ENCODE measurements at regions not wholly inside any gene's neighbourhood (a gene's known extent, or its start where the extent isn't known, plus 50 kb on each side); places are given as distances from the start of the nearest gene placed in this dataset.

DNA sequence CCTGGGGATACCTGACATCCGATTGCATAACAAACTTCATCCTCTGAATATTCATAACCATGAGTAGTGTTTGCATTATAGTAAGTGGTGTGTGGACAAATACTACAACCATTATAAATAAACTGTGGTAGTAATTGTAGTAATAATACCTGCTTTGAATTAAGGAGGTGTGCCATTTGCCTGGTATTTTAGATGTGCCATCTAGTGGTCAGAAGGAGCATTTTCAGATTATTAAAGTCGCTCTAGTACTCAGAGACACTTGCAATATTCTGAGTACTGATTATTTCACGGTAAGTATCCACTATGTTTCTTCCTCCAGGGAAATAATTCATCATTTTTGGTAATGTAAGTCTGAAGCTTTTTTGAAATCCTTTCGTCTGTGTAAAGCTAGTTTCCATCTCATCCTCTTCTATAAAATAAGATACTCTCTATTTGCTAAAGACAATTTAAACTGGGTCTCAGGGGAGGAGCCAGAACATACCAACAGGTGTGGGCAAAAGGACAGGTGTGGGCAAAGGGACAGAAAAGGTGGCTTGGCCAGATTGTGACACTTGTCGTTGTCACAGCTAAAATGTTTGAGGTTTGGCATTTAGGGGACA, 115.3 kb upstream of the WDR11 start:
- peak; percentile 2 for DNase-seq (ENCODE audit: low read depth)
- TF ChIP-seq, protein P1, sequence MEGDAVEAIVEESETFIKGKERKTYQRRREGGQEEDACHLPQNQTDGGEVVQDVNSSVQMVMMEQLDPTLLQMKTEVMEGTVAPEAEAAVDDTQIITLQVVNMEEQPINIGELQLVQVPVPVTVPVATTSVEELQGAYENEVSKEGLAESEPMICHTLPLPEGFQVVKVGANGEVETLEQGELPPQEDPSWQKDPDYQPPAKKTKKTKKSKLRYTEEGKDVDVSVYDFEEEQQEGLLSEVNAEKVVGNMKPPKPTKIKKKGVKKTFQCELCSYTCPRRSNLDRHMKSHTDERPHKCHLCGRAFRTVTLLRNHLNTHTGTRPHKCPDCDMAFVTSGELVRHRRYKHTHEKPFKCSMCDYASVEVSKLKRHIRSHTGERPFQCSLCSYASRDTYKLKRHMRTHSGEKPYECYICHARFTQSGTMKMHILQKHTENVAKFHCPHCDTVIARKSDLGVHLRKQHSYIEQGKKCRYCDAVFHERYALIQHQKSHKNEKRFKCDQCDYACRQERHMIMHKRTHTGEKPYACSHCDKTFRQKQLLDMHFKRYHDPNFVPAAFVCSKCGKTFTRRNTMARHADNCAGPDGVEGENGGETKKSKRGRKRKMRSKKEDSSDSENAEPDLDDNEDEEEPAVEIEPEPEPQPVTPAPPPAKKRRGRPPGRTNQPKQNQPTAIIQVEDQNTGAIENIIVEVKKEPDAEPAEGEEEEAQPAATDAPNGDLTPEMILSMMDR (conservative IDR thresholded peaks at IDR 0.05; ENCODE audit: low read depth, low read length), result peak; percentile 81
- no peak overlapping the region for H3K4me3 ChIP-seq (ENCODE audit: low read depth, low read length)

DNA sequence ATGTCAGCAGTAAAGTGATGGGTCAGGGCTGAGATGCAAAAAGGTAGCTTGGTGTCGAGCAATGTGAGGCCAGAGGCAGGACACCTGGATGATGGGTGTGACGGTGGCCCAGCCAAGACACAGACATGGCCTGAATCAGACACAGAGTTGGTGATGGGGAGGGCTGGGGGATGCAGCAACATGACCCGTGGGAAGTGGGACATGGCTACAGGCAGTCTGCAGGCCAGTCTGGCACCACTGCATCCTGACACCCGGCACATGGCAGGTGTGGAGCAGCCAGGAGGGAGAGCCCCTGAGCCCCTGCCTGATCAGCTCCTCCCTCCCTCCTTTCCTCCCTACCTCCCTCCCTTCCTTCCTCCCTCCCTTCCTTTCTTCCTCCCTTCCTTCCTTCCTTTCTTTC, 114.8 kb upstream of the WDR11 start:
- no peak overlapping the region for H3K4me3 ChIP-seq (ENCODE audit: low read depth, low read length)
- TF ChIP-seq, protein P1 (conservative IDR thresholded peaks at IDR 0.05; ENCODE audit: low read depth, low read length), result no peak
- no peak for DNase-seq (ENCODE audit: low read depth)

DNA sequence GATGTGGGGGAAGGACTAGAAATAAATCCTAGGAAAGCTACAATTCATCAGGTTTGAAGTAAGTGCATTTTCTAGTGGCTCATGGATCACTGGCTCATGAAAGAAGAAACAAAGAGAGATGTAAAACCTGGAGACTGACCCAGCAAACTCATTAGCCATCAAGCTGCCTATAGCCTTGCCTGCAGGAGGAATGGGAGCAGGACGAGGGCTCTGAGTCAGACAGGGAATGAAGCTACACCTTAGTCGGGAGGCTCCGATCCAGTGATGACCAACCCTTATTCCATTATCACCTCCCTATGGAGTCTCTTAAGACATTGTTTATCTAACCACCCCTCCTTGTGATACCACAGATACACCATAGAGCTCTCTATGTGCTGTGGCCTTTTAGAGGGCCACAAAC, 112.5 kb upstream of the WDR11 start:
- no peak overlapping the region for H3K4me3 ChIP-seq (ENCODE audit: low read depth, low read length)
- TF ChIP-seq, protein P1 (conservative IDR thresholded peaks at IDR 0.05; ENCODE audit: low read depth, low read length), result no peak
- no peak for DNase-seq (ENCODE audit: low read depth)

DNA sequence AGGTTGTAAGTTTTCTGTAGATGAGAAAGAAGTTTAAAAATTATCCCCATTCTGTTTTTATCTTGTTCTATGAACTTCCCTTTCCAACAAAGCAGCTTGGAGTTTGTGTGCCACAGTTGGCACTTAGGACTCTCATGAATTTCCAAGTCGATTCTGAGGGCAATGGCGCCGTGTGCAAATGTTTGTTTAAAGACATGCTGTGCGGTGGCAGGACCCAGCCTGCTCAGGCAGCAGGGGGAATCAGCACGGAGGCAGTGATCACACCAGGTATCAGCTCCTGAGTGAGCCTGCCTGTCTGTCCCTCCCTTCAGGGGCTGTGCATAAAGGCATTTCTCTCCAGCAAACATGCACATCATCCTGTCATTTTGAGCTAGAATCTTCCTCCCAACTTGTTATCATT, 109.8 kb upstream of the WDR11 start:
- no peak for DNase-seq (ENCODE audit: low read depth)
- no peak overlapping the region for H3K4me3 ChIP-seq (ENCODE audit: low read depth, low read length)
- TF ChIP-seq, protein P1 (conservative IDR thresholded peaks at IDR 0.05; ENCODE audit: low read depth, low read length), result no peak

DNA sequence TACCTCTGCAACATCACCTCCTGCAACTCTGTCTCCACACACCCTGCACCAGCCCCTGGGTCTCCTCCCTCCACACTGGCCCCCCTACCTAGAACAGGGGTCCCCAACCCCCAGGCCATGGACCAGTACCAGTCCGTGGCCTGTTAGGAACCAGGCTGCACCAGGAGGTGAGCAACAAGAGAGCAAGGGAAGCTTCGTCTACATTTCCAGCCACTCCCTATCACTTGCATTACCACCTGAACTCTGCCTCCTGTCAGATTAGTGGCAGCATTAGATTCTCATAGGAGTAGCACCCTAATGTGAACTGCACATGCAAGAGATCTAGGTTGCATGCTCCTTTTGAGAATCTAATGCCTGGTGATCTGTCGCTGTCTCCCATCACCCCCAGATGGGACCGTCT, 108.8 kb upstream of the WDR11 start:
- TF ChIP-seq, protein P1 (conservative IDR thresholded peaks at IDR 0.05; ENCODE audit: low read depth, low read length), result no peak
- no peak for DNase-seq (ENCODE audit: low read depth)
- H3K4me3 ChIP-seq (ENCODE audit: low read depth, low read length), result no peak overlapping the region

DNA sequence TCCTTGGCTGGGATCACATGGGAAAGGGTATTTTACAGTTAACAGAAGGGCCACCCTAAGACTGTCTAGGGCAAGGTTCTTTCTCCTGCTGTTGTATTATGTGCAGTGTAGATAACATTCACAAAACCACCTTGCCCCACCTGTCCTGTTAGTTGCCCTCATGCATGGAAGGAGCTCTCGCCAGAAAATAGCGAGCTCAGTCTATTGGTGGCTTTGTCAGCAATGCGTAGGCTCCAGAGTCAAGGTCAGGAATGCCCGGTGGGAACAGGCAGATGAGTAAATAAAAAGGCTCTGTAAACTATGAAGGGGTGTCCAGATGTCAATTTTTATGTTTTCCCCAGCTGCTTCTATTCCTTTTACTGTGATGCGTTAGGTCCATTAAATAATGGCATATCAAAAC, 107.1 kb upstream of the WDR11 start:
- DNase-seq (ENCODE audit: low read depth), result no peak
- no peak overlapping the region for H3K4me3 ChIP-seq (ENCODE audit: low read depth, low read length)
- TF ChIP-seq, protein P1 (conservative IDR thresholded peaks at IDR 0.05; ENCODE audit: low read depth, low read length), result no peak

DNA sequence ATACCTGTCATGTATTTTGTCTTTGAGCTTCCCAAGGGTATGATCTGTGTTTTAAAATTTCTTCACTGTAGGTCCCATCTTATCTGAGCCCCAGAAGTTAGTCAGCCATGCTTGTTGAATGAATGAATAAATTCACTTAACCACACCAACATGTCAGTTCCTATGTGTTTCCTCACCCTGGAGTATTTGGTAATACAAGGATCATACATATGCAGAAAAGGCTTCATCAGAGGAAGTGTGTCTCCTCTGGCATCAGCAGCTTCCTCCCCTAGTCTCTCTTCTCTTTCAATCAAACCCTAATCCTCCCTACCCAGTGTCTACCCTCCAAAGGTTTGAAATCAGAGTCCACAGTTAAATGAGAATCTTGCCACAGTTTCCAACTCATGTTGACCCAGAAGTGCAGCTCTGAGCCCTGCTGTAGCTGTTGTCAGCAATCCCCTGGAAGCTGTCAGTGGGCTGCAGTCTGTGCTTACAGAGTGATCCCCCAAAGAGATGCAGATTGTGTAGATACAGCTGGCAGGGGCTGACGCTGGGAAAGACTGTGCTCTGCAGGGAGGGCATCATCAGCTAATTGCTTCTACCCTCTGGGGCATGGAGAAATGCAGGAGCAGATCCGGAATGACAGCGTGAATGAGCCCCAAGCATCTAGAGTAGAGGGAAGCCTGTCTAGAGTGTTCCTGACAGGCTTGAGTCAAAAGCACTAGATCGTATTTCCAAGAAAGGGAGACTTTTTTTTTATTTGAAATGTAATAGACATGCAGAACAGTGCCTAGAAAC, 105.0 kb upstream of the WDR11 start:
- DNase-seq (ENCODE audit: low read depth), result no peak
- H3K4me3 ChIP-seq (ENCODE audit: low read depth, low read length), result no peak overlapping the region
- TF ChIP-seq, protein P1 (conservative IDR thresholded peaks at IDR 0.05; ENCODE audit: low read depth, low read length), result no peak

Measured in epithelial cell of proximal tubule (primary cell).